GM23338 (cell line): ENCODE measurements at regions not wholly inside any gene's neighbourhood (a gene's known extent, or its start where the extent isn't known, plus 50 kb on each side); places are given as distances from the start of the nearest gene placed in this dataset.

Experiments used
- ATAC-seq: fragments of 200-7000 bp; cut with Tn5 transposase; 3 replicates; pipeline ENCODE4 v1.9.1; 2020
- DNase-seq: peaks from one replicate; pipeline ENCODE4 v3.0.0-alpha.2; 2015; ENCODE audit warnings: low spot score
- H2AFZ ChIP-seq: fragments of 200-600 bp; sonication (generic); 2 replicates; pipeline ENCODE4 v1.8.0; 2016; ENCODE audit warnings: antibody characterized with exemption, mild to moderate bottlenecking, moderate library complexity
- H3F3A ChIP-seq: fragments of 200-600 bp; sonication (generic); replicated peaks from 2 replicates; pipeline ENCODE4 v1.8.0; 2017; ENCODE audit warnings: antibody characterized with exemption, mixed run types, low read depth
- H3K27ac ChIP-seq: fragments of 200-600 bp; sonication (generic); 2 replicates; pipeline ENCODE4 v1.6.1; 2016; ENCODE audit warnings: low read depth
- H3K27me3 ChIP-seq: fragments of 200-600 bp; sonication (generic); 2 replicates; pipeline ENCODE4 v1.8.0; 2016; ENCODE audit warnings: mild to moderate bottlenecking, mixed run types, moderate library complexity; ENCODE audit not compliant: insufficient read depth
- H3K36me3 ChIP-seq: fragments of 200-600 bp; sonication (generic); 2 replicates; pipeline ENCODE4 v1.8.0; 2016; ENCODE audit warnings: mild to moderate bottlenecking; ENCODE audit not compliant: insufficient read depth
- H3K4me1 ChIP-seq: fragments of 200-600 bp; sonication (generic); 2 replicates; pipeline ENCODE4 v1.8.0; 2016; ENCODE audit warnings: mild to moderate bottlenecking, moderate library complexity; ENCODE audit not compliant: insufficient read depth
- H3K4me2 ChIP-seq: fragments of 200-600 bp; sonication (generic); 2 replicates; pipeline ENCODE4 v1.7.1; 2017; ENCODE audit warnings: mixed run types
- H3K4me3 ChIP-seq: fragments of 200-600 bp; sonication (generic); 2 replicates; pipeline ENCODE4 v1.6.1; 2016; ENCODE audit warnings: mixed run types
- H3K79me2 ChIP-seq: fragments of 200-600 bp; sonication (generic); replicated peaks from 2 replicates; pipeline ENCODE4 v1.8.0; 2017; ENCODE audit warnings: mild to moderate bottlenecking; ENCODE audit not compliant: insufficient read depth
- H3K9me2 ChIP-seq: fragments of 200-600 bp; sonication (generic); 2 replicates; pipeline ENCODE4 v1.8.0; 2017; ENCODE audit not compliant: insufficient read depth
- H4K20me1 ChIP-seq: fragments of 200-600 bp; sonication (generic); replicated peaks from 2 replicates; pipeline ENCODE4 v1.8.0; 2017; ENCODE audit warnings: mild to moderate bottlenecking; ENCODE audit not compliant: insufficient read depth
- H3K27ac Mint-ChIP-seq: 2 replicates; pipeline ENCODE4 v1.8.0; 2020; ENCODE audit warnings: inconsistent platforms, mild to moderate bottlenecking, moderate library complexity, mixed read lengths
- H3K27me3 Mint-ChIP-seq: 3 replicates; pipeline ENCODE4 v1.8.0; 2022; ENCODE audit warnings: low read depth, mild to moderate bottlenecking, moderate library complexity, mixed read lengths, inconsistent platforms; ENCODE audit not compliant: insufficient read depth, poor library complexity
- H3K36me3 Mint-ChIP-seq: 3 replicates; pipeline ENCODE4 v1.8.0; 2021; ENCODE audit warnings: low read depth, mild to moderate bottlenecking, inconsistent platforms, moderate library complexity, mixed read lengths
- H3K4me1 Mint-ChIP-seq: 3 replicates; pipeline ENCODE4 v1.8.0; 2020; ENCODE audit warnings: mild to moderate bottlenecking, inconsistent platforms, mixed read lengths
- H3K4me3 Mint-ChIP-seq: 3 replicates; pipeline ENCODE4 v1.8.0; 2021; ENCODE audit warnings: moderate library complexity, mild to moderate bottlenecking, inconsistent platforms, mixed read lengths
- H3K9me3 Mint-ChIP-seq: 3 replicates; pipeline ENCODE4 v1.8.0; 2020; ENCODE audit warnings: moderate library complexity, mild to moderate bottlenecking, inconsistent platforms, mixed read lengths
- CREB1 ChIP-seq: fragments of 250-450 bp; sonication (Bioruptor Pico); IDR thresholded peaks from 2 replicates; pipeline ENCODE4 v1.5.0; 2020; ENCODE audit warnings: low read depth, mild to moderate bottlenecking, moderate library complexity
- CTCF ChIP-seq, 2 experiments: fragments of 200-600 bp in 1 of 2; sonication (generic) in 1 of 2; conservative IDR thresholded peaks; 2 replicates each; pipeline versions ENCODE4 v1.5.1 to v1.6.1; 2016 to 2017; ENCODE audit warnings: antibody characterized with exemption in 2 of 2, low read depth in 2 of 2, mild to moderate bottlenecking in 2 of 2, moderate library complexity in 1 of 2
- ETS1 ChIP-seq: IDR thresholded peaks from 2 replicates; pipeline ENCODE4 v1.6.1; 2016; ENCODE audit warnings: antibody characterized with exemption
- EZH2 ChIP-seq: fragments of 200-600 bp; sonication (generic); IDR thresholded peaks from one replicate; pipeline ENCODE4 v1.8.0; 2017; ENCODE audit warnings: antibody characterized with exemption, mild to moderate bottlenecking, low read depth; ENCODE audit not compliant: unreplicated experiment
- EZH2phosphoT487 ChIP-seq: fragments of 200-600 bp; sonication (generic); IDR thresholded peaks from one replicate; pipeline ENCODE4 v1.8.1; 2018; ENCODE audit warnings: antibody characterized with exemption; ENCODE audit not compliant: unreplicated experiment
- JUNB ChIP-seq: IDR thresholded peaks from one replicate; pipeline ENCODE4 v1.6.1; 2016; ENCODE audit warnings: antibody characterized with exemption; ENCODE audit not compliant: unreplicated experiment
- NANOG ChIP-seq: IDR thresholded peaks from 2 replicates; pipeline ENCODE4 v1.6.1; 2016; ENCODE audit warnings: antibody characterized with exemption, borderline replicate concordance
- POLR2AphosphoS5 ChIP-seq: IDR thresholded peaks from 2 replicates; pipeline ENCODE4 v1.6.1; 2016; ENCODE audit warnings: antibody characterized with exemption, low read depth
- REST ChIP-seq: IDR thresholded peaks from one replicate; pipeline ENCODE4 v1.6.1; 2018; ENCODE audit warnings: antibody characterized with exemption; ENCODE audit not compliant: unreplicated experiment
- STAT1 ChIP-seq: IDR thresholded peaks from one replicate; pipeline ENCODE4 v1.6.1; 2016; ENCODE audit warnings: antibody characterized with exemption; ENCODE audit not compliant: unreplicated experiment
- ZNF114 ChIP-seq: fragments of 250-450 bp; sonication (Bioruptor Pico); IDR thresholded peaks from 2 replicates; pipeline ENCODE4 v1.5.0; 2020; ENCODE audit warnings: mild to moderate bottlenecking, moderate library complexity
- ZNF331 ChIP-seq: fragments of 250-450 bp; sonication (Bioruptor Pico); IDR thresholded peaks from 2 replicates; pipeline ENCODE4 v1.5.0; 2020; ENCODE audit warnings: low read depth, mild to moderate bottlenecking, moderate library complexity
- ZNF462 ChIP-seq: fragments of 250-450 bp; sonication (Bioruptor Pico); IDR thresholded peaks from 2 replicates; pipeline ENCODE4 v1.5.0; 2020; ENCODE audit warnings: mild to moderate bottlenecking, moderate library complexity

- TF ChIP-seq NANOG (no peak; the same call in 1 of the 2 replicates), CREB1 (no peak), POLR2AphosphoS5 (no peak), REST (no peak), EZH2phosphoT487 (no peak), ZNF114 (no peak), ZNF331 (CRISPR knock-in tag) (no peak), CTCF (conservative IDR thresholded peaks at IDR 0.05; ENCODE audit: low read depth in 2 of 2) (no peak), STAT1 (no peak), ETS1 (no peak), JUNB (no peak), ZNF462 (CRISPR knock-in tag) (no peak), EZH2 (no peak)
- Mint-ChIP-seq H3K4me3 (no peak overlapping the region), H3K36me3 (no peaks in the 10 kb centered on the region; the same call in 2 of the 3 replicates), H3K9me3 (no peaks in the 10 kb centered on the region), H3K4me1 (peaks cover 19% of the 10 kb centered on the region), H3K27ac (no peak overlapping the region), H3K27me3 (peaks cover 4% of the 10 kb centered on the region)
- Histone ChIP-seq H3K27me3 (no peaks in the 10 kb centered on the region), H3K4me1 (peaks cover 19% of the 10 kb centered on the region), H4K20me1 (no peaks in the 10 kb centered on the region), H3K4me2 (peak overlapping the region; percentile 19; the same call in 1 of the 2 replicates), H2AFZ (no peak overlapping the region), H3K9me2 (no peaks in the 10 kb centered on the region), H3F3A (no peaks in the 10 kb centered on the region), H3K36me3 (no peaks in the 10 kb centered on the region), H3K79me2 (no peaks in the 10 kb centered on the region), H3K27ac (no peak overlapping the region), H3K4me3 (no peak overlapping the region)
- ATAC-seq: no peak
- DNase-seq: no peak
These were observed 692.8 kb upstream of the TENM3 start for GRCh38 chr4:181550381-181550780.
